DND-41 (cell line): ENCODE measurements at regions not wholly inside any gene's neighbourhood (a gene's known extent, or its start where the extent isn't known, plus 50 kb on each side); places are given as distances from the start of the nearest gene placed in this dataset.

ENCODE experiments used
- ATAC-seq: fragments of 200-7000 bp; cut with Tn5 transposase; 3 replicates; pipeline ENCODE4 v1.9.1; 2021; ENCODE audit warnings: low read depth; ENCODE audit not compliant: insufficient read depth
- DNase-seq: peaks from one replicate; pipeline ENCODE4 v3.0.0-alpha.2; 2020
- H2AFZ ChIP-seq: 2 replicates; pipeline ENCODE4 v1.6.0; 2012; ENCODE audit warnings: low read depth, low read length
- H3K27ac ChIP-seq: 2 replicates; pipeline ENCODE4 v1.5.1; 2012; ENCODE audit warnings: low read length, inconsistent platforms
- H3K27me3 ChIP-seq: fragments of 200-600 bp; sonication (generic); 2 replicates; pipeline ENCODE4 v1.6.0; 2012; ENCODE audit warnings: low read length, mild to moderate bottlenecking, inconsistent platforms; ENCODE audit not compliant: insufficient read depth, poor library complexity
- H3K36me3 ChIP-seq: 2 replicates; pipeline ENCODE4 v1.5.1; 2012; ENCODE audit warnings: low read length, inconsistent platforms; ENCODE audit not compliant: insufficient read depth
- H3K4me1 ChIP-seq: 2 replicates; pipeline ENCODE4 v1.5.1; 2012; ENCODE audit warnings: mild to moderate bottlenecking, low read length; ENCODE audit not compliant: insufficient read depth
- H3K4me2 ChIP-seq: 2 replicates; pipeline ENCODE4 v1.6.0; 2012; ENCODE audit warnings: mild to moderate bottlenecking, moderate library complexity, low read length, inconsistent platforms; ENCODE audit not compliant: insufficient read depth
- H3K4me3 ChIP-seq, 2 experiments: fragments of 200-600 bp in 1 of 2; shearing (Covaris generic) in 1 of 2; 2 replicates each; pipeline ENCODE4 v1.5.1; 2012 to 2016; ENCODE audit warnings: inconsistent platforms in 2 of 2, low read length in 2 of 2, mild to moderate bottlenecking in 2 of 2, low read depth in 1 of 2, moderate library complexity in 1 of 2
- H3K79me2 ChIP-seq: 2 replicates; pipeline ENCODE4 v1.6.0; 2012; ENCODE audit warnings: low read length, inconsistent platforms; ENCODE audit not compliant: insufficient read depth
- H3K9ac ChIP-seq: 2 replicates; pipeline ENCODE4 v1.6.0; 2012; ENCODE audit warnings: low read depth, mild to moderate bottlenecking, inconsistent platforms, low read length, moderate library complexity
- H3K9me3 ChIP-seq: 2 replicates; pipeline ENCODE4 v1.5.1; 2012; ENCODE audit warnings: low read length, moderate library complexity, mild to moderate bottlenecking, inconsistent platforms; ENCODE audit not compliant: insufficient read depth, severe bottlenecking
- H4K20me1 ChIP-seq: 2 replicates; pipeline ENCODE4 v1.6.0; 2012; ENCODE audit warnings: low read length; ENCODE audit not compliant: insufficient read depth
- CTCF ChIP-seq: IDR thresholded peaks from 2 replicates; pipeline ENCODE4 v1.5.1; 2012; ENCODE audit warnings: borderline replicate concordance, low read length, moderate library complexity, mild to moderate bottlenecking; ENCODE audit not compliant: poor library complexity, severe bottlenecking; ENCODE audit errors: extremely low read depth
- EZH2 ChIP-seq: IDR thresholded peaks from 3 replicates; pipeline ENCODE4 v1.6.1; 2012; ENCODE audit warnings: borderline replicate concordance, low read depth, mild to moderate bottlenecking, moderate library complexity, low read length, inconsistent platforms; ENCODE audit not compliant: severe bottlenecking

- DNase-seq, result no peak
- H3K4me3 ChIP-seq, result no peak overlapping the region
- H3K27me3 ChIP-seq, result peaks cover 18% of the 10 kb centered on the region
These were observed 123.6 kb upstream of the MPHOSPH6 start for GRCh38 chr16:82293671-82294070.

GRCh38 chr16:82287937-82288336 is 117.9 kb upstream of the MPHOSPH6 start:
- no peak overlapping the region for H3K9ac ChIP-seq

More at GRCh38 chr16:82293671-82294070, 123.6 kb upstream of the MPHOSPH6 start:
- H3K4me2 ChIP-seq, result no peak overlapping the region
- no peaks in the 10 kb centered on the region for H3K9me3 ChIP-seq
- no peak for ATAC-seq
- no peaks in the 10 kb centered on the region for H3K79me2 ChIP-seq
- H3K36me3 ChIP-seq, result no peaks in the 10 kb centered on the region
- H3K4me1 ChIP-seq, result no peaks in the 10 kb centered on the region
- H3K9ac ChIP-seq, result no peak overlapping the region
- no peak for TF ChIP-seq CTCF
- no peak for TF ChIP-seq EZH2
- no peaks in the 10 kb centered on the region for H4K20me1 ChIP-seq
- no peak overlapping the region for H2AFZ ChIP-seq
- H3K27ac ChIP-seq, result no peak overlapping the region

GRCh38 chr16:82282662-82283061 is 112.6 kb upstream of the MPHOSPH6 start:
- no peak for TF ChIP-seq CTCF
- TF ChIP-seq EZH2, result no peak
- ATAC-seq, result no peak
- H3K36me3 ChIP-seq, result no peaks in the 10 kb centered on the region
- H3K27ac ChIP-seq, result no peak overlapping the region
- no peaks in the 10 kb centered on the region for H3K9me3 ChIP-seq
- DNase-seq, result no peak
- no peaks in the 10 kb centered on the region for H4K20me1 ChIP-seq
- no peaks in the 10 kb centered on the region for H3K79me2 ChIP-seq
- no peak overlapping the region for H2AFZ ChIP-seq
- no peak overlapping the region for H3K4me2 ChIP-seq
- H3K27me3 ChIP-seq, result peaks cover 4% of the 10 kb centered on the region
- no peaks in the 10 kb centered on the region for H3K4me1 ChIP-seq
- no peak overlapping the region for H3K4me3 ChIP-seq
- H3K9ac ChIP-seq, result no peak overlapping the region

More at GRCh38 chr16:82287937-82288336, 117.9 kb upstream of the MPHOSPH6 start:
- no peak overlapping the region for H3K4me2 ChIP-seq
- no peaks in the 10 kb centered on the region for H3K79me2 ChIP-seq
- ATAC-seq (no peak), DNase-seq (no peak)
- TF ChIP-seq EZH2 (no peak), CTCF (no peak)
- H3K36me3 ChIP-seq, result no peaks in the 10 kb centered on the region
- peaks cover 22% of the 10 kb centered on the region for H3K27me3 ChIP-seq
- no peak overlapping the region for H3K27ac ChIP-seq
- no peak overlapping the region for H2AFZ ChIP-seq
- no peaks in the 10 kb centered on the region for H4K20me1 ChIP-seq
- no peaks in the 10 kb centered on the region for H3K9me3 ChIP-seq
- H3K4me1 ChIP-seq, result no peaks in the 10 kb centered on the region
- H3K4me3 ChIP-seq, result no peak overlapping the region

- Histone ChIP-seq H3K9me3 (no peaks in the 10 kb centered on the region), H3K27ac (no peak overlapping the region), H3K4me2 (no peak overlapping the region), H3K4me1 (no peaks in the 10 kb centered on the region), H3K36me3 (no peaks in the 10 kb centered on the region), H3K27me3 (peaks cover 4% of the 10 kb centered on the region), H4K20me1 (no peaks in the 10 kb centered on the region), H3K4me3 (no peak overlapping the region), H2AFZ (no peak overlapping the region), H3K79me2 (no peaks in the 10 kb centered on the region), H3K9ac (no peak overlapping the region)
- DNase-seq (no peak), ATAC-seq (no peak)
- TF ChIP-seq EZH2 (no peak), CTCF (no peak)
These were observed 111.5 kb upstream of the MPHOSPH6 start for GRCh38 chr16:82281544-82281943.
